ENCODE measurements at regions not wholly inside any gene's neighbourhood (a gene's known extent, or its start where the extent isn't known, plus 50 kb on each side); places are given as distances from the start of the nearest gene placed in this dataset.

DNA sequence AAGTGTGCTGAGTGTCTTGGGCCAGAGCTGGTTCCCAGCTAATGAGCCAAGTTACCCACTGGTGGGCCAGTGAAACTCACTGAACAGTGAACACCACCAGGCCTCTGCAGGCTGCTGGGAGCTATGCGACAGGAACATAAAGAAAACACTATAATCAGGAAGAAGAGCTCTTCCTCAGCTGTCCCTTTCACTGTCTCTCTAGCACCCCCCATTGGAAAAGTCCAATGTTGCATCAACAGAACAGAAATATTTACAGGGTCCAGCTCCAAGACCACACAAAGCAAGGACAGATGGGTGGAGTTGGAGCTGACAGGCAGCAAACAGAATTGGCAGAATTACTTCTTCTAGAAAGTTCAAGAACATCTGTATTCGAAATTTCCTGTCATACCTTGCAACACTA is 903.6 kb upstream of the TMEM132C start:
- H3K36me3 ChIP-seq (ENCODE audit: insufficient read depth, low read length) = no peaks in the 10 kb centered on the region
- no peak overlapping the region for H3K9ac ChIP-seq (ENCODE audit: low read length)
- H3K4me3 ChIP-seq (ENCODE audit: low read length) = no peak overlapping the region
- H3K27me3 ChIP-seq (ENCODE audit: insufficient read depth, low read depth, low read length) = no peaks in the 10 kb centered on the region
- no peaks in the 10 kb centered on the region for H3K79me2 ChIP-seq (replicated peaks; ENCODE audit: insufficient read depth, low read length)
- H4K20me1 ChIP-seq (ENCODE audit: insufficient read depth) = no peaks in the 10 kb centered on the region
- H2AFZ ChIP-seq (ENCODE audit: low read depth, low read length) = no peak overlapping the region
- no peak overlapping the region for H3K4me2 ChIP-seq (ENCODE audit: low read length)
- peaks cover 5% of the 10 kb centered on the region for H3K9me3 ChIP-seq (ENCODE audit: low read length)
- no peak for TF ChIP-seq MXI1 (conservative IDR thresholded peaks at IDR 0.05; ENCODE audit: poor library complexity, severe bottlenecking)
- TF ChIP-seq, protein P1, sequence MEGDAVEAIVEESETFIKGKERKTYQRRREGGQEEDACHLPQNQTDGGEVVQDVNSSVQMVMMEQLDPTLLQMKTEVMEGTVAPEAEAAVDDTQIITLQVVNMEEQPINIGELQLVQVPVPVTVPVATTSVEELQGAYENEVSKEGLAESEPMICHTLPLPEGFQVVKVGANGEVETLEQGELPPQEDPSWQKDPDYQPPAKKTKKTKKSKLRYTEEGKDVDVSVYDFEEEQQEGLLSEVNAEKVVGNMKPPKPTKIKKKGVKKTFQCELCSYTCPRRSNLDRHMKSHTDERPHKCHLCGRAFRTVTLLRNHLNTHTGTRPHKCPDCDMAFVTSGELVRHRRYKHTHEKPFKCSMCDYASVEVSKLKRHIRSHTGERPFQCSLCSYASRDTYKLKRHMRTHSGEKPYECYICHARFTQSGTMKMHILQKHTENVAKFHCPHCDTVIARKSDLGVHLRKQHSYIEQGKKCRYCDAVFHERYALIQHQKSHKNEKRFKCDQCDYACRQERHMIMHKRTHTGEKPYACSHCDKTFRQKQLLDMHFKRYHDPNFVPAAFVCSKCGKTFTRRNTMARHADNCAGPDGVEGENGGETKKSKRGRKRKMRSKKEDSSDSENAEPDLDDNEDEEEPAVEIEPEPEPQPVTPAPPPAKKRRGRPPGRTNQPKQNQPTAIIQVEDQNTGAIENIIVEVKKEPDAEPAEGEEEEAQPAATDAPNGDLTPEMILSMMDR (IDR thresholded peaks at IDR 0.05; ENCODE audit: poor library complexity, severe bottlenecking) = peak; percentile 24
- no peaks in the 10 kb centered on the region for H3K9me2 ChIP-seq (ENCODE audit: insufficient read depth, low read length)
- no peaks in the 10 kb centered on the region for H3F3A ChIP-seq (ENCODE audit: insufficient read depth, low read length, poor library complexity, severe bottlenecking)
- H3K27ac ChIP-seq (ENCODE audit: low read length) = no peak overlapping the region

DNA sequence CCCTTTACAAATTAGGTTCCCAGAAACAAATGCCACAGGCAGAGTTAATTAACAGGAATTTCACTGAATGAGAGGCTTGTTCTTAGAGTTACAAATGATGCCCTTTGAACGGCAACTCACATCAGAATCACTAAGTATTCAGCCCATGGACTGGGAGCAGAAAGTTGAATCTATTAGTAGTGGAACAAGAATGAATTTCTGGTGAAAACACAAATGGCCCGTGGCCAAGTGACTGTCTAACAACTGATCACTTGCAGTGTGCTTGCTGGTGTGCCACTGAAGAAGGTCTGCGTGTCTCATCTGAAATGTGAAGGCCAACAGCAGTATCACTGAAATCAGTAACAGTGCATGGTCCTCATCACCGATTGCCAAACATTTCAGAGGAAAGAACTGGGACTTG is 893.4 kb upstream of the TMEM132C start:
- H2AFZ ChIP-seq (ENCODE audit: low read depth, low read length) = no peak overlapping the region
- H4K20me1 ChIP-seq (ENCODE audit: insufficient read depth) = no peaks in the 10 kb centered on the region
- no peaks in the 10 kb centered on the region for H3K27me3 ChIP-seq (ENCODE audit: insufficient read depth, low read depth, low read length)
- H3K9me3 ChIP-seq (ENCODE audit: low read length) = no peaks in the 10 kb centered on the region
- H3K79me2 ChIP-seq (replicated peaks; ENCODE audit: insufficient read depth, low read length) = no peaks in the 10 kb centered on the region
- no peak overlapping the region for H3K9ac ChIP-seq (ENCODE audit: low read length)
- no peaks in the 10 kb centered on the region for H3K36me3 ChIP-seq (ENCODE audit: insufficient read depth, low read length)
- no peaks in the 10 kb centered on the region for H3F3A ChIP-seq (ENCODE audit: insufficient read depth, low read length, poor library complexity, severe bottlenecking)
- no peaks in the 10 kb centered on the region for H3K9me2 ChIP-seq (ENCODE audit: insufficient read depth, low read length)
- H3K4me3 ChIP-seq (ENCODE audit: low read length) = no peak overlapping the region
- TF ChIP-seq SMC3 (conservative IDR thresholded peaks at IDR 0.05; ENCODE audit: poor library complexity) (no peak), MXI1 (conservative IDR thresholded peaks at IDR 0.05; ENCODE audit: poor library complexity, severe bottlenecking) (no peak), POLR2AphosphoS5 (IDR thresholded peaks at IDR 0.05) (no peak), EP300 (conservative IDR thresholded peaks at IDR 0.05; ENCODE audit: poor library complexity, severe bottlenecking) (no peak), EZH2 (IDR thresholded peaks at IDR 0.05; ENCODE audit: borderline replicate concordance, insufficient read depth, low read length, poor library complexity, severe bottlenecking) (no peak), RAD21 (conservative IDR thresholded peaks at IDR 0.05) (no peak), TAF1 (IDR thresholded peaks at IDR 0.05; ENCODE audit: low read depth) (no peak)
- TF ChIP-seq, protein P2, sequence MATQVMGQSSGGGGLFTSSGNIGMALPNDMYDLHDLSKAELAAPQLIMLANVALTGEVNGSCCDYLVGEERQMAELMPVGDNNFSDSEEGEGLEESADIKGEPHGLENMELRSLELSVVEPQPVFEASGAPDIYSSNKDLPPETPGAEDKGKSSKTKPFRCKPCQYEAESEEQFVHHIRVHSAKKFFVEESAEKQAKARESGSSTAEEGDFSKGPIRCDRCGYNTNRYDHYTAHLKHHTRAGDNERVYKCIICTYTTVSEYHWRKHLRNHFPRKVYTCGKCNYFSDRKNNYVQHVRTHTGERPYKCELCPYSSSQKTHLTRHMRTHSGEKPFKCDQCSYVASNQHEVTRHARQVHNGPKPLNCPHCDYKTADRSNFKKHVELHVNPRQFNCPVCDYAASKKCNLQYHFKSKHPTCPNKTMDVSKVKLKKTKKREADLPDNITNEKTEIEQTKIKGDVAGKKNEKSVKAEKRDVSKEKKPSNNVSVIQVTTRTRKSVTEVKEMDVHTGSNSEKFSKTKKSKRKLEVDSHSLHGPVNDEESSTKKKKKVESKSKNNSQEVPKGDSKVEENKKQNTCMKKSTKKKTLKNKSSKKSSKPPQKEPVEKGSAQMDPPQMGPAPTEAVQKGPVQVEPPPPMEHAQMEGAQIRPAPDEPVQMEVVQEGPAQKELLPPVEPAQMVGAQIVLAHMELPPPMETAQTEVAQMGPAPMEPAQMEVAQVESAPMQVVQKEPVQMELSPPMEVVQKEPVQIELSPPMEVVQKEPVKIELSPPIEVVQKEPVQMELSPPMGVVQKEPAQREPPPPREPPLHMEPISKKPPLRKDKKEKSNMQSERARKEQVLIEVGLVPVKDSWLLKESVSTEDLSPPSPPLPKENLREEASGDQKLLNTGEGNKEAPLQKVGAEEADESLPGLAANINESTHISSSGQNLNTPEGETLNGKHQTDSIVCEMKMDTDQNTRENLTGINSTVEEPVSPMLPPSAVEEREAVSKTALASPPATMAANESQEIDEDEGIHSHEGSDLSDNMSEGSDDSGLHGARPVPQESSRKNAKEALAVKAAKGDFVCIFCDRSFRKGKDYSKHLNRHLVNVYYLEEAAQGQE (IDR thresholded peaks at IDR 0.05; ENCODE audit: borderline replicate concordance) = no peak
- TF ChIP-seq, protein P1 (IDR thresholded peaks at IDR 0.05; ENCODE audit: poor library complexity, severe bottlenecking) = no peak
- no peak overlapping the region for H3K4me2 ChIP-seq (ENCODE audit: low read length)
- H3K27ac ChIP-seq (ENCODE audit: low read length) = no peak overlapping the region
